NCI-H2029 (cell line): ENCODE measurements at regions not wholly inside any gene's neighbourhood (a gene's known extent, or its start where the extent isn't known, plus 50 kb on each side); places are given as distances from the start of the nearest gene placed in this dataset.

Source experiments
- DNase-seq: peaks from one replicate; lab custom pipeline; 2025; lab: John Stamatoyannopoulos, UW

GRCh38 chr3:124674336-124674735 lies 55.9 kb upstream of the UMPS start:
- no peak for DNase-seq

- no peak for DNase-seq
Measured at GRCh38 chr3:124676236-124676635, 54.0 kb upstream of the UMPS start.

- no peak for DNase-seq
Measured at GRCh38 chr3:124679048-124679638, 51.1 kb upstream of the UMPS start.
